SH-SY5Y (cell line): ENCODE measurements at regions not wholly inside any gene's neighbourhood (a gene's known extent, or its start where the extent isn't known, plus 50 kb on each side); places are given as distances from the start of the nearest gene placed in this dataset.

ENCODE experiments used
- GATA2 ChIP-seq: IDR thresholded peaks from 2 replicates; pipeline ENCODE4 v1.6.1; 2011; ENCODE audit warnings: mild to moderate bottlenecking, low read depth, low read length
- GATA3 ChIP-seq: IDR thresholded peaks from 2 replicates; pipeline ENCODE4 v1.6.1; 2011; ENCODE audit warnings: low read depth, mild to moderate bottlenecking, low read length, moderate library complexity

DNA sequence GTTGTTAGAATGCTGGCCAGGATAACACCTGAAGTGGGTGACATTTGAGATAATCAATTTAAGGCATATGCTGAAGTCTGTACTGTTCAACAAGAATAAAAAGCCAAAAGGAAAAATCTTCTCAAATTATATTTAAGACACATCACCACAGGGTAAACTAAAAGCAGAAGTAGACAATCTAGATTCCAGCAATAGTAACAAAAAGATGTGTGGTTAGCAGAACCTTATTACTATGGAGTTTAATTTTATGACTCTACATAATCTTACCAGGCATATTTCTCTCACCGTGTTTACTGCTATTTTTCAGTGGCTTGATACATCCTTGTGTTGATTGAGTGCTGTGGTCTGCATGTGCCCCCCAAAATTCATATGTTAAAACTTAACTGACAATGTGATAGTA is 300.4 kb upstream of the ZP4 start:
- no peak for TF ChIP-seq GATA3
- TF ChIP-seq GATA2 = no peak
